BLaER1 treated with 17β-estradiol and CSF1 and Interleukin-3, amounts not matched to agents 10 nM and 100 nM (cell line): ENCODE measurements at regions not wholly inside any gene's neighbourhood (a gene's known extent, or its start where the extent isn't known, plus 50 kb on each side); places are given as distances from the start of the nearest gene placed in this dataset.
"Not testable (repeated sequence)": the region's sequence is repeated elsewhere in the genome, so short reads cannot be mapped to it uniquely, and the experiment has no call there.

Experiments used
- H3K27ac ChIP-seq, 11 experiments: shearing (Covaris generic); formaldehyde crosslinking; 2 replicates each; pipeline ENCODE4 v1.8.1; 2022
- H3K27me3 ChIP-seq, 11 experiments: shearing (Covaris generic); formaldehyde crosslinking; 2 replicates each; pipeline ENCODE4 v1.8.1; 2022
- H3K36me3 ChIP-seq, 11 experiments: shearing (Covaris generic); formaldehyde crosslinking; 2 replicates each; pipeline ENCODE4 v1.8.1; 2022
- H3K4me1 ChIP-seq, 10 experiments: shearing (Covaris generic); formaldehyde crosslinking; 2 replicates each; pipeline ENCODE4 v1.8.1; 2022
- H3K4me2 ChIP-seq, 11 experiments: shearing (Covaris generic); formaldehyde crosslinking; 2 replicates each; pipeline ENCODE4 v1.8.1; 2022
- H3K4me3 ChIP-seq, 10 experiments: shearing (Covaris generic); formaldehyde crosslinking; 2 replicates each; pipeline ENCODE4 v1.8.1; 2022
- H3K9ac ChIP-seq, 11 experiments: shearing (Covaris generic); formaldehyde crosslinking; 2 replicates each; pipeline ENCODE4 v1.8.1; 2022
- H3K9me3 ChIP-seq, 11 experiments: shearing (Covaris generic); formaldehyde crosslinking; replicated peaks in 1 of 11; 2 replicates each; pipeline ENCODE4 v1.8.1; 2022
- H4K20me1 ChIP-seq, 11 experiments: shearing (Covaris generic); formaldehyde crosslinking; 2 replicates each; pipeline ENCODE4 v1.8.1; 2022
- Cebpa-rat ChIP-seq, 11 experiments: shearing (Covaris generic); IDR thresholded peaks; 2 replicates each; pipeline ENCODE4 v1.8.1; 2022

- TF ChIP-seq Cebpa-rat (IDR thresholded peaks at IDR 0.05) = no peak
- no peaks in the 10 kb centered on the region for H3K27me3 ChIP-seq
Measured at GRCh38 chr13:42409075-42409474, 137.1 kb downstream of the AKAP11 start.

GRCh38 chr13:42409551-42409950 lies 137.6 kb downstream of the AKAP11 start:
- Histone ChIP-seq H3K9ac (no peak overlapping the region), H3K27me3 (no peaks in the 10 kb centered on the region), H3K4me3 (no peak overlapping the region), H3K4me2 (no peak overlapping the region), H3K4me1 (peaks cover 0 to 3% (median 0%) of the 10 kb centered on the region in 10 experiments; a peak in 1 of 20 replicates), H3K27ac (no peak overlapping the region), H3K9me3 (0 out of 22 replicates have a peak, but pooled peaks cover 0 to 4% (median 0%) of the 10 kb centered on the region in 11 experiments), H4K20me1 (no peaks in the 10 kb centered on the region), H3K36me3 (no peaks in the 10 kb centered on the region)
- no peak for TF ChIP-seq Cebpa-rat (IDR thresholded peaks at IDR 0.05)

More at GRCh38 chr13:42409075-42409474, 137.1 kb downstream of the AKAP11 start:
- no peak overlapping the region for H3K27ac ChIP-seq
- H4K20me1 ChIP-seq = no peaks in the 10 kb centered on the region
- H3K4me2 ChIP-seq = no peak overlapping the region
- no peak overlapping the region for H3K9ac ChIP-seq
- no peaks in the 10 kb centered on the region for H3K9me3 ChIP-seq
- H3K36me3 ChIP-seq = no peaks in the 10 kb centered on the region
- H3K4me3 ChIP-seq = no peak overlapping the region
- peaks cover 0 to 3% (median 0%) of the 10 kb centered on the region in 10 experiments; a peak in 1 of 20 replicates for H3K4me1 ChIP-seq

- Histone ChIP-seq H4K20me1 (no peaks in the 10 kb centered on the region), H3K4me3 (no peak overlapping the region), H3K9ac (no peak overlapping the region), H3K27me3 (no peaks in the 10 kb centered on the region), H3K4me2 (no peak overlapping the region), H3K36me3 (no peaks in the 10 kb centered on the region), H3K9me3 (peaks cover 0 to 4% (median 0%) of the 10 kb centered on the region in 11 experiments; a peak in 1 of 22 replicates), H3K27ac (no peak overlapping the region), H3K4me1 (peaks cover 0 to 3% (median 0%) of the 10 kb centered on the region in 10 experiments; a peak in 1 of 20 replicates)
- TF ChIP-seq Cebpa-rat (IDR thresholded peaks at IDR 0.05) = no peak
Measured at GRCh38 chr13:42412812-42413483, 141.0 kb downstream of the AKAP11 start.

GRCh38 chr13:42413484-42413815 lies 141.5 kb downstream of the AKAP11 start:
- peaks cover 0 to 3% (median 0%) of the 10 kb centered on the region in 10 experiments; a peak in 1 of 20 replicates for H3K4me1 ChIP-seq
- no peak overlapping the region for H3K9ac ChIP-seq

GRCh38 chr13:42417626-42418025 lies 145.7 kb downstream of the AKAP11 start:
- Histone ChIP-seq H3K36me3 (no peaks in the 10 kb centered on the region), H3K9me3 (peaks cover 0 to 4% (median 0%) of the 10 kb centered on the region in 11 experiments; a peak in 1 of 22 replicates), H3K4me2 (no peak overlapping the region), H3K4me3 (no peak overlapping the region), H3K27me3 (no peaks in the 10 kb centered on the region), H3K4me1 (no peaks in the 10 kb centered on the region), H4K20me1 (no peaks in the 10 kb centered on the region), H3K9ac (no peak overlapping the region), H3K27ac (no peak overlapping the region)
- no peak for TF ChIP-seq Cebpa-rat (IDR thresholded peaks at IDR 0.05)

More at GRCh38 chr13:42413484-42413815, 141.5 kb downstream of the AKAP11 start:
- Histone ChIP-seq H3K36me3 (no peaks in the 10 kb centered on the region), H4K20me1 (no peaks in the 10 kb centered on the region), H3K4me2 (no peak overlapping the region), H3K27me3 (no peaks in the 10 kb centered on the region), H3K9me3 (peaks cover 0 to 4% (median 0%) of the 10 kb centered on the region in 11 experiments; a peak in 1 of 22 replicates), H3K27ac (no peak overlapping the region), H3K4me3 (no peak overlapping the region)
- no peak for TF ChIP-seq Cebpa-rat (IDR thresholded peaks at IDR 0.05)

- Histone ChIP-seq H3K4me2 (no peak overlapping the region), H3K9ac (no peak overlapping the region), H3K9me3 (peaks cover 0 to 4% (median 0%) of the 10 kb centered on the region in 11 experiments; a peak in 1 of 22 replicates), H3K27me3 (no peaks in the 10 kb centered on the region), H3K4me1 (no peaks in the 10 kb centered on the region), H4K20me1 (no peaks in the 10 kb centered on the region), H3K4me3 (no peak overlapping the region), H3K36me3 (no peaks in the 10 kb centered on the region), H3K27ac (no peak overlapping the region)
- no peak for TF ChIP-seq Cebpa-rat (IDR thresholded peaks at IDR 0.05)
Measured at GRCh38 chr13:42418184-42418583, 146.2 kb downstream of the AKAP11 start.

- Histone ChIP-seq H3K27ac (no peak overlapping the region), H3K9ac (no peak overlapping the region), H3K36me3 (no peaks in the 10 kb centered on the region), H3K27me3 (no peaks in the 10 kb centered on the region), H3K4me3 (no peak overlapping the region), H3K4me2 (no peak overlapping the region), H3K4me1 (no peaks in the 10 kb centered on the region), H3K9me3 (peaks cover 11 to 14% (median 13%) of the 10 kb centered on the region in 11 experiments; a peak in 21 of 22 replicates), H4K20me1 (no peaks in the 10 kb centered on the region)
- TF ChIP-seq Cebpa-rat (IDR thresholded peaks at IDR 0.05) = no peak
Measured at GRCh38 chr13:42420304-42420703, 148.4 kb downstream of the AKAP11 start.

- no peak for TF ChIP-seq Cebpa-rat (IDR thresholded peaks at IDR 0.05)
- H4K20me1 ChIP-seq = no peaks in the 10 kb centered on the region
Measured at GRCh38 chr13:42422681-42423080, 150.7 kb downstream of the AKAP11 start.

GRCh38 chr13:42424182-42424581 lies 149.8 kb upstream of the TNFSF11 start:
- Histone ChIP-seq H3K9ac (no peak overlapping the region), H3K9me3 (peaks cover 11 to 14% (median 13%) of the 10 kb centered on the region in 11 experiments; a peak in 21 of 22 replicates)
- no peak for TF ChIP-seq Cebpa-rat (IDR thresholded peaks at IDR 0.05)

More at GRCh38 chr13:42422681-42423080, 150.7 kb downstream of the AKAP11 start:
- H3K9me3 ChIP-seq = peaks cover 11 to 14% (median 13%) of the 10 kb centered on the region in 11 experiments; a peak in 21 of 22 replicates
- no peaks in the 10 kb centered on the region for H3K27me3 ChIP-seq
- H3K4me1 ChIP-seq = no peaks in the 10 kb centered on the region
- H3K27ac ChIP-seq = no peak overlapping the region
- no peaks in the 10 kb centered on the region for H3K36me3 ChIP-seq
- no peak overlapping the region for H3K4me3 ChIP-seq
- no peak overlapping the region for H3K4me2 ChIP-seq
- H3K9ac ChIP-seq = no peak overlapping the region

GRCh38 chr13:42445354-42445753 lies 128.6 kb upstream of the TNFSF11 start:
- Histone ChIP-seq H3K36me3 (peaks cover 0 to 12% (median 0%) of the 10 kb centered on the region in 11 experiments; a peak in 3 of 22 replicates), H3K4me2 (no peak overlapping the region), H3K27me3 (no peaks in the 10 kb centered on the region), H3K4me1 (no peaks in the 10 kb centered on the region), H4K20me1 (no peaks in the 10 kb centered on the region), H3K27ac (no peak overlapping the region), H3K4me3 (no peak overlapping the region), H3K9ac (no peak overlapping the region), H3K9me3 (peaks cover 44 to 63% (median 58%) of the 10 kb centered on the region in 11 experiments)
- TF ChIP-seq Cebpa-rat (IDR thresholded peaks at IDR 0.05) = no peak

More at GRCh38 chr13:42424182-42424581, 149.8 kb upstream of the TNFSF11 start:
- no peaks in the 10 kb centered on the region for H4K20me1 ChIP-seq
- H3K27me3 ChIP-seq = no peaks in the 10 kb centered on the region
- no peaks in the 10 kb centered on the region for H3K4me1 ChIP-seq
- H3K36me3 ChIP-seq = no peaks in the 10 kb centered on the region
- H3K4me3 ChIP-seq = no peak overlapping the region
- H3K27ac ChIP-seq = no peak overlapping the region
- no peak overlapping the region for H3K4me2 ChIP-seq

- H3K9me3 ChIP-seq = peaks cover 44 to 61% (median 56%) of the 10 kb centered on the region in 11 experiments
- peaks cover 0 to 12% (median 0%) of the 10 kb centered on the region in 11 experiments; a peak in 3 of 22 replicates for H3K36me3 ChIP-seq
- not testable (repeated sequence) for H3K27me3 ChIP-seq, H3K27ac ChIP-seq, H4K20me1 ChIP-seq, H3K4me3 ChIP-seq, H3K4me1 ChIP-seq, H3K9ac ChIP-seq, H3K4me2 ChIP-seq
Measured at GRCh38 chr13:42446597-42446996, 127.4 kb upstream of the TNFSF11 start.
